NCI-H146 treated with DMSO at 0.1 percent for 48 hours (cell line): ENCODE measurements at regions not wholly inside any gene's neighbourhood (a gene's known extent, or its start where the extent isn't known, plus 50 kb on each side); places are given as distances from the start of the nearest gene placed in this dataset.

Experiments
- DNase-seq: peaks from one replicate; lab custom pipeline; 2025; ENCODE audit not compliant: unreplicated experiment; lab: John Stamatoyannopoulos, UW

DNA sequence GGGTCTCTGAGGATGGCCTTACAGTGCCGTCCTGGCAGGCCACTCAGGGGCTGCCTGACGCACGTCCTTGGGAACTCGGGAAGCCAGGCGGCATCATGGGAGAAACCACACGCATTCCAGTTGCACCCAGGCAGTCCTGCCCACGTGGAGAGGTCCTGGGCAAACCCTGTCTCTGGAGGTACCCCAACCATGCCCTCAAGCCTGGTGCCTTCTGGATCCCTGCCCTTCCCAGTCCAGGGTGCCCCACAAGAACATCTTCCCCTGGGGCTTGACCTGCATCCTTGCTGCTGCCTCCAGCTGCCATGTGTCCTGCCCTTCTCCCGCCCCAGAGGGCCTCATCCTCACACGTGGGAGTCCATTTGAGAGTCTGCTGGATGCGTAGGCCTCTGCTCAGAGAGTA is 200.3 kb upstream of the PPP2R2D start:
- no peak for DNase-seq

DNA sequence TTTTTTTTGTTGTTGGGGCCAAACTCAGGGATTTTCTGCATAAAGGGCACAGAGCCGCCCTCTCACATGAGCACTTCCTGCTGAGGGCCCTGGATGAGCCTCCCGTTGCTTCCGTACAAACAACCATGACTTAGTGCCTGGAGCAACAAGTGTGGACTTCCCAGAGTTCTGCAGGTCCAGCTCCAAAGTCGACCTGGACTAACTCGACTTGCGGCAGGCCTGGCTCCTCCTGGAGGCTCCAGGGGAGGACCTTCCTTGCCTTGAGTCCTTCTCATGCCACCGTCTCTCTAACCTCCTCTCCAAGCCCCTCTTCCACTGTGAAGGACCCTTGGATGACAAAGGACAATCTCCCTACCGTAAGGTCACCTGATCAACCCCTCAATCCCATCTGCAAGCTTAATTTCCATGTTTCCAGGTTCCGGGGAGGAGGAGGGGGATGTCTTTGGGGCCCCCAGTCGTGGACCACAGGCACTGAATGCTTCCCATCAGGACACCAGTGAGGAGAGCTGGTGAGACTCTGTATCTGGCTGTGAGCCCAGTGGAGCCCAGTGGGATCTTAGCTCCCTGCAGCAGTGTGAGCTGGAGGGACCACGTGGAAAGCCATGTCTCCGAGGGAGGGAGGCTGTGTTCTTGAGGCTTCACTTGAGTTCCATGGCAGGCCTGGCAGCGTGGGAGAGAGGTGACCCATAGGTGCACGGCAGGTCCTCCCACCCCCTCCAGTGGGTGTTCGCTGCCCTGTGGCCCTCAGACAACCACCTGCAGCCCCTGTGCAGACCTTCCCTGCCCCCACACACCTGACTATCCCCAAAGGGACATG is 199.5 kb upstream of the PPP2R2D start:
- DNase-seq: no peak

DNA sequence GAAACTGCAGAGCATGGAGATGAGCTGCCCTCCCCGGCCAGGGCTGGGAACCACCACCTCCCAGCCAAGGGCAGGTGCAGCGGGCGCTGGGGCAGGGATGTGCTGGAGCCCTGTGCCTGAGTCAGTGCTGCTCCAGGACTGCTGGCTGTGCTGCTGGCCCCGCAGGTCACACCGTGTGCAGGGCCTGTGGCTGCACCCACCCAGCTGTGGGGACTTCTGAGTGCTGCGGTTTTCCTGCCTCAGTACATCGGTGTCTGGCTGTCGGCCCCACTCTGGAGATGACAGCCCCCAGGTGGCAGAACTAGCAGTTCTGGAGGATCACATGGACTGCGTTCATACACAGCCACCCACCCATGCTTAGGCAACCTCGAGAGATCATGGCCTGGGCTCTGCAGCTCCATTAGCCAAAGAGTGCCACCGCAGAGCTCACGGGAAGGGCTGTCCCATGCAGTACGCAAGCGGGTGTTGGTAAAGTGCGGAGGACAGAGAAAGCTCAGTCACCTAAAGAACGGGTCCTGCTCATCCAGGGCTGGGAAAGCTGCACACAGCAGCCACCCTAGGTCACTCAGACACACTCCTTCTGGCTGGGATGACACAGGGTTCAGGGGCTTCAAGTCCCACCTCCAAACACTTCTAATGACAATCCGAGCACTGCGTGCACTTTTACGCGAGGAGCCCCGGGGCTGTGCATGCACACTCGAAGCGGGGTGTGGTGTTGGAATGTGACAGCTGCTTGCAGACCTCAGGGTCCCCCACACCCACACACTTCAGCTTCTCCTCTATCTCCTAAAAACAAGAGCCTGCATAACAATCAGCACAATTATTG is 198.1 kb upstream of the PPP2R2D start:
- DNase-seq: no peak

DNA sequence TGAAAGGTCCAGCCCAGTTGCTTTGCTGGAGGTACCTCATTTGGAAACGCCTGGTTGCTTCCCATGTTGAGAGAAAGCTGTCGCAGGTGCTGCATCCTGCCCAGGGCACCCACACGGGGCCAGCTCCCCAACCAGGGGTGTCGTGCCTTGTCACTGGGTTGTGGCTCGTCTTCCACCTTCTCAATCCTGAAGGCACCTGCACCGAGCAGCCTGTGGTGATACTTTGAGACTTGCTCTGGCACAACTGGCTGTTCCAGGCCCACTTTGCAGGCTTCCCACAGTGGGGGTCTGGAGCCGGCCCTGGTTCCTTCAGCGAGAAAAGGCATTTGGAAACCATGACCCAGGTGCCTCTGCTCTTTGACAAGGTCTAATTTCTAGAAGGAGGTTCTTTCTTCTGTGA is 197.3 kb upstream of the PPP2R2D start:
- DNase-seq: no peak

DNA sequence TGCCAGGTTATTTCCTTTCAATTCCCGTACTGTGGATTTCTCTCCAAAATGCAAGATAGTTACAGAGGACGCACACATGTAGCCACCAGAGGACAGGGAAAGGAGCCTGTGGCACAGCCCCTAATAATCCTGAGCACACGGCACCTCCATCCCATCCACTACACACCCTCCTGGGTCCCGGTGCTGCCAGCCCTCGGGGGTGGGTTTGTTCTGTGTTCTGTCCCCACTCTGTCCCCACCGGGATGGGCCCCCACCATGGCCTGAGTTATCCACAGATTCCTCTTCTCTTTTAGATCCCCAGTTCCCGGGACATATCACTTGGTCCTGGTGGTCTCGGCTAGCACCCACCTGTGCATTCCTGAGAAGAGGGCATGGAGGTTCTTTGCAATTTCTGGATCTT is 196.9 kb upstream of the PPP2R2D start:
- no peak for DNase-seq

DNA sequence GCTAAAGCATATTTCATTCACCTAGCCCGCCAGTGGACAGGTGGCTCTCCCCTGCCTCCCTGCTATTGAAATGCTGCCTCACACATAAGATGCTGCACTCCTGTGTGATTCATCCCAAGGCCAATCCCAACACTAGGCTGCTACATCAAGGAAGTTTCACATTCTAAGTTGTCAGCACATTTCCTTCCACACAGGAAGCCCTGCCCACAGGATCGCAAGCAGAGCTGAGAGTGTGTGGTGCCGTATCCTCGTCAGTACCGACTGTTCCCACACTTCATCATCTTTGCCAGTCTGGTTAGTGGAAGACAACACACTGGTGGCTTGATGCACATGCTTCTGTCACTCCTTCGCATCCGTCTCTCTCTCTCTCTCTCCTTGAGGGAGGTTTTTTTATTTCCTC is 194.3 kb upstream of the PPP2R2D start:
- no peak for DNase-seq

DNA sequence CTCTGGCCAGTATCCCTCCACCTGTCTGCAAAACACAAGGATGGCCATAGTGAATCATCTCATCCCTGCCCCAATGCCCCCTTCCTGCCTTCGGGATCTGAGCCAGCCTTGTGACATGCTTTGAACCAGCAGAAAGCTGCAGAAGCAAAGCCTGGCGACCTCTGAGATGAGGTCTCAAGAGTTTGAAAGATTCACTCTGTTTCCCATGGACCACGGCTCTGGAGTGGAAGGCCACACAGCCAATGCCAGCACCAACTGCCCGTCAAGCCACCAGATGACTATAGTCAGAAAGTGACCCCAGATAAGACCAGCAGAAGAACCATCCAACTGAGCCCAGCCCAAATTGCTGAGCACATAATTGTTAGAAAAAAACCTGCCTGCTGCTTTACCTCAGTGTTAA is 193.9 kb upstream of the PPP2R2D start:
- DNase-seq: no peak

DNA sequence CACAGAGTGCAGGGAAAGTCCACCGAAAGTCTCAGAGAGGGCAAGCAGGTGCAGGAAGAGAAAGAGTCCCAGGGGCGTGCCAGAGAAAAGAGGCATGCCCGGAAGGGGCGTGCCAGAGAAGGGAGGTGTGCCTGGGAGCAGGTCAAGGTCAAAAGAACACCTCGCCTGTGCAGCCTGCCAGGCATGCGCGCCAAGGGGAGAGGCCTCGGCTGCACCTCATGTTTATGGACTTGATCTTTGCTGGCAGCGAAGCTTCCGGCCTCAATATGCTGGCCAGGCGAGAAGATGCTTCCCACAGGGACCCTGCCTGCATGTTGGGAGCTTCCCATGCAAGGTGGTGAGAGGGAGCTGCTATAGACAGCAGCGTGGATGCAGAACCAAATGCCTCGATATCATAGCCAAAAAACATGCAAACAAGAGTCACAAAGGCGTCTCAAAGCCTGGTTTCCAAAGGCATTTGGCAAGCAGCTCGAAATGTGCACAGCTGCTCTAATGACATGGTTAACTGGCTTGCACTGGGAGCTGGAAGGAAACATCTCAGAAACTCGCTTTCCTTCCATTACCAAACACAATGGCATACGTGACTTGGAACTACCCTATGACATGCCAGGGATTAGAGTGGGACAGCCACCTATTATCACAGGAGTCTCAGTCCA is 192.5 kb upstream of the PPP2R2D start:
- DNase-seq: no peak

DNA sequence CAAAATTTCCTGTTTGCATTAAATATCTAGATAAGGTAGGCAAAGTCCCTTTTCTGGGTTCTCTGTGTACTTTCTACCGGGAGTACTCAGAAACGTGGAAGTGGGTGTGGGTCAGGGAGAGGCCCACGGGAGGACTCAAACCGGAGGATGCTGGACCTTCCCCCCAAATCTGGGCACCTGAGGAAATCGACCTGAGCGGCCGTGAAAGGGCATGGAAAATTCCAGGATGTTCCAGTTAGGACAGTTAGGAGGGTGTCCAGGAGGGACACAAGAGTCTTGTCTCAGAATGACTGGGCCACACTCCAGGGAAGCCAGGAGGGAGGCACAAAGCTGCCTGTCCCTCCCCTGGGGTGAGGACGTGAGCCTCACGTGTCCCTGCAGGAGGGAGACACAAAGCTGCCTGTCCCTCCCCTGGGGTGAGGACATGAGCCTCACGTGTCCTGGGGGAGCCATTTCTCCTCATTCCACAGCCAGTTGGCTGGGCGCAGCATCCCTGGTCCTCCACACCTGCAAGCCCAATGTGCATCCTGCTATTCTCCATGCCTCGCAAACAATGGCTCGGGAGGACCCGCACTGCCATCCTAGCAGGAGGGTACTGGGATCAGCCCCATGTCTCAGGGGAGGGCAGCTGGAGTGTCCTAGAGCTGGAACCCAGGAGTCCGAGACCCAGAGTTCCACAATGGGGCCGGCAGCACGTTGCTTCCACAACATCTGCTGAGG is 190.5 kb upstream of the PPP2R2D start:
- DNase-seq: no peak

DNA sequence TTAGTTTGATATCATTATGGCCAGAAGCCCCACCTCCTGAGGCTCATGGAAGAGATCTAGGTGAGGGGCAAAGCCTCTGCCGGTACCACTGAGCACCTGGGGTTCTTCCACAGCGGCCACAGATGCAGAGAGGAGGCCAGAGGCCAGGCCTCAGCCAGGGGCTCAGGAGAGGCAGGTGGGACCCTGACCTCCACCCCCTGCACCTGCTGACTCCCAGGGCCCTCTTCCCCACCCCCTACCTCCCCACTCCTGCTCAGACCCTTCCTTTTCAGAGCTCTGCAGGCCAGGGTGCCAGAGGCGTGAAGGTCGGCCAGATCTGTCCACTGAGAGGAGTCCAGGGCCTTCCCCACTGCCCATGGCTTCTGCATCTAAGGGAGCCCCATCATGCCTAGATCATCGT is 178.7 kb upstream of the PPP2R2D start:
- no peak for DNase-seq

DNA sequence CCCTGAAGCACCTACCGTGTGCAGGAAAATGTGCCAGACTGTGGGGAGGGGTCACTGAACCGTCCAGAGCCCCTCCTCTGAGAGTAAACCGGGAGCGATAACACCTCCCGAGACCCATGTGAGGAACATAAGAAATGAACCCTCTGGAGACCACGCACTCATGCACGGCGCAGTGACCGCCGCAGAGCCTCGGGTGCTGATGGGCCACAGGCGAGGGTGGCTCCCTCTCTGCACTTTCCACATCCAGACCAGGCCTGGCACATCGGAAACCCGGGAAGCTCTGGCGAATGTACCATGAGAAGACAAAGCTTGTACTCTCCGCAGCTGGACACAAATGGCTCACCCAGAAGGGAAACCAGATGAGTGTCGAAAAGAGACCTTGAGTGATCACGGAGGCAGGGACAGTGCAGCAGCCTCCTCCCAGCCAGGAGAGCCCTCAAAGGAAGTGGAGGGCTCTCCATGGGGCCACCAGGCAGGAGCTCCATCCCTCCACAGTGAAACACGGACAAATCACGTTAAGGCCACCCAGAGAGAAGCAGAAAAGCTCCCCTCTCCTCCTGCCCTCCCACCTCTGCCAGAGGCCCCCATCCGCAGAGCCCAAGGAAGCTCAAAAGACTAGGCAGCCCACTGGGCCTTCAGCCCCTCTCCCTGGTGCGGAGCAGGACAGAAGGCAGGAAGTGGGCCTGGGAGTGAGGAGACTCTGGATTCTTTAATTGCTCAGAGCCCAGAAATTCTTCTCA is 178.1 kb upstream of the PPP2R2D start:
- no peak for DNase-seq

DNA sequence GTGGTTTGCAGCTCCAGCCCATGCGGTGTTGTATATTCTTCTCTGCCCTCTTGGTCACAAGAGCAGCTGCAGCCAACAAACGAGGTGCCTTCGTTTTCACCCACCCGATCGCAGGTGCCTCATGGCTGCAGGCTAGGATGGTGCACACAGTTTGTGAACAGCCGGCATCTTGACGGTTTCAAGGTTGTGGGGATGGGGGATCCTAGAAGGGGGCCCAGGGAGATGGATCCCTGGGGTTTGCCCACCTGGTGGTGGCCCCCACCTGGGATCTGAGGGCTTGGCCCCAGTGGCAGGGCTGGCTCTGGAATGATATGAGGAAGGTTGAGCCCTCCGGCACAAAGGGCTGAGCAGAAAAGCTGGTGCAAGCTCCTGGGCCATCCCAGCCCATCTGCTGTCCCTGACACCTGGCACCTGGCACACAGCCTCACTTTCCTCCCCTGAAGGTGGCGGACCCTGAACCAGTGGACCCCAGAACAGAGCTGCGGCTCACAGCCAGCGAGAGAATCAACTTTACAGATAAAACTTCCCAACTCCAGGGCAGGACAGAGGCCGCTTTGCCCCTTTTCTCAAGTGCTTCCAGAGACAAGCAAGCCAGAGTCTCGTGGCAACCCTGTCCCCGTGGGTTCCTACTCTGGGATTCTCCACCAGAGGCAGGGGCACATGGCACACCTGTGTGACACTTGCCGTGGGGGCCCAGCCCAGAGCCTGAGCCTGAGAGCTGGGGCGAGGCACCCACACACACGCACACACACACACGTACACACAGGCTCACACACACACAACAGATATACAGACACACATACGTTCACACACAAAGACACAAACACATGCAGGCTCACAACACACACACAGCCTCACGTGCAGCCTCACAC is 177.3 kb upstream of the PPP2R2D start:
- DNase-seq: no peak

DNA sequence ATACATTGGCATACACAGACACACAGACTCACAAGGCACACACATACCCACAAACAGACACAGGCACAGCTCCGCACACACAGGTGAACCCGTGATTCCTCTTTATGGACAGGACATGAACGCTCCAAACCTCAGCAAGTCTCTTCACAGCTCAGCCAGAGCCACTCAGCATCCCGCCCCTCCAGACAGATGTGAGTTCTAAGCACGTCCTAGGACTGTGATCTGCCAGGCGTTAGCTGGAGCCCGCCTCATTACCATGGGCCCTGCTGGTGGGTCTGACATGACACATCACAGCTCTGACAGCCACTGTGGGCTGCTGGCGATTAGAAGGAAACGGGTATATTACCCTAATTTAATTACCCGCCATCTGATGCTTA is 176.7 kb upstream of the PPP2R2D start:
- DNase-seq: no peak

DNA sequence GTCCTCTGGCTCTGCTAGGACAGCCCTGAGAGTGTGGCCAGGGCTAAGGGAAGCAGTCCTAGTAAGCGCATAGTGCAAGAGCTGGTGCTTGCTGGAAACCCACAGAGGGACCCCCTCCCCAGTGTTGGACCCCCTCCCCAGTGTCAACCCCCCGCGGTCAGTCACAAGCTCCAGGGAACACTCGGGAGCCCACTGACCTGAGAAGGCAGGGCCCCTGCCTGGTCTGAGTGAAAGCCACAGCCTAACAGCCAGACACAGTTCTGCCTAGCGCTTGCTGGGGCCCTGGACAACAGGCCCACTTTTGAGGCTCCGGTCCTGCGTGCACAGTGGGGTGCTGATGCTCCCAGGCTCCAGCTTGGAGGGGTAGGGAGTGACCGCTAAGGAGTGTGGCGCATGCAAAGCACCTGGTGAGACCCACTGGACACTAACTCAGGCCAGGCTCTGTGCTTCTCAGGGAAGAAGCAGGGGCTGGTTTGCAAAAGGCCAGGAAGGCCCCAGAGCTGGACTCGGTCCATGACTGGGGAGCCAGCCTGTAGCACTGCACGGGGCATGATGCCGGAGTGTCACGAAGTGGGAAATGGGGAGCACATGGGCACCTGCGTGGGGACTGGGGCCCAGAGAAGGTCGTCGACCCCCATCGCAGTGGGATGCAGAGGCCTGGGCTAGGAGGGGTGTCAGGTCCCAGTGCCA is 175.8 kb upstream of the PPP2R2D start:
- DNase-seq: no peak

DNA sequence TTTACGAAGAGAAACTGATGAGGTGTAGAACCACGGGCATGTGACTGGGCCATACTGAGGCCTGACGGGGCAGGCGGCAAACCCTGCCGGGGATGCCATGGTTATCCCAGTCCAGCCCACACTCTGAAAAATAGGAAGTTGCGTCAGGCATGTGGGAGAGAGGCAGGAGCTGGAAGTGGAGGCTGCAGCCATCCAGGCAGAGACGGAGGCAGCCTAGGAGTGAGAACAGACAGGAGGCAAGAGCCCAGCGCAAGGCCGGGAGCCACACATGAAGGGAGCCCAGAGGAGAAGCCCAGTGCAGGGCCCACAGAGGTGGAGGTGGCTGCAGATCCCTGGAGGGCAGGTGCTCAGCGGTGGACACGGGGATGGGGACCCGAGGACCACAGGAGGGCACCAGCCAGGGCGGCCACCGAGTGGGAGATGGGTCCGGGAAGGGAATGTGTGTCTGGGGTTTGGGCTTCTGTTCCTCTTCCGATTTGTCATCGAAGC is 175.2 kb upstream of the PPP2R2D start:
- DNase-seq: no peak

DNA sequence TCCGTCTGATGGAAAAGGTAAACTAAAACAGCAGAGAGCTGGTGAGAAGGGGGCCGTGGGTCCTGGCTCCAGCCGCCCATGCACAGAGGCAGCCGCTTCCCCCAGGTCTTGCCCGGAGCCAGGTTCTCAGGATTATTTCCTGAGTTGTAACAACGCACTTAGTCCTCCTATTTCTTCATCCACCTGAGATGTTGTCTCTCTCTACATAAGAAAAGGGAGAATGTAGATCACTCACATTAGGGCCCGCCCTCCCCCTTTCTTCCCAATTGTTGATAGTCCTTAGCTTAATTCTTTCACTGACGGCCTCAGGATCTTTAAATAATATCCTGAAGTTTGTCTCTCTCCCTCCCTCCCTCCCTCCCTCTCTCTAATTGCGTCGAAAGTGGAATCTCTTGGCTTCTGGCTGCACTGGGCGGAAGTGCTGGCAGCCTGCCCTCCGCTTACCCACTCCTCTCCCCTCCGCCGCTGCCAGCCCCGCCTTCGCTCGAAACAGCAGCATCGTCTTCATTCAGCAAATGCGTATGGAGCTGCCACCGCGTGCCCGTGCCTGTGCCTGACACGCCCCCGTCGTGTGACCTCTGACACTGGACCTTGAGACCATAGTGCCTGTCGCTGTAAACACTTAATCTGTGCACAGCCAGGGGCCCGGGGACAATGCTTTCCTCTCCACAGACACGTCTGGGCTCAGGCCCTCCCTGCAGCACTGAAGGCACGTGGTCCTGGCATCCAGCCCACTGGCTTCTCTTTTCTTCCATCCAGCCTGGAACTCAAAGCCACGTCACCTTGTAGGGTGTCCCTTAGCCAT is 174.5 kb upstream of the PPP2R2D start:
- DNase-seq: no peak

DNA sequence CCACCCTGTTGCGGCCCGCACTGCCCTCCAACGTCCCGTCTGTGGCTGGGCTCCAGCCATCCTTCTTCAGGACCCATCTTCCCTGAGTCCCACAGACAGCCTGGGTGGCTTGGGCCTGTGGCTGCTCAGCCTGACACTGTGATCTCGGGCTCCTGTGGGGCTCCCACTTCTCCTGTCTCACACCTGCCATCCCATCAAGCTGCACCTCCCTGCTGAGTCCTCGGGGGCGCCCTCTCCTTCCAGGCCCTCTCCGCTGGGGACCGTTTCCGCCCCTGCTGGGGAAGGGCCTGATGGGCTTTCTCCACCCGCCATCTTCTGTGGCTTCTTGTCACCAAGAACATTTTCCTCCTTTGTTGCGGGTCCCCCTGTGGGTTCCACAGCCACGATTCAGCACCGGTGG is 173.8 kb upstream of the PPP2R2D start:
- DNase-seq: no peak

DNA sequence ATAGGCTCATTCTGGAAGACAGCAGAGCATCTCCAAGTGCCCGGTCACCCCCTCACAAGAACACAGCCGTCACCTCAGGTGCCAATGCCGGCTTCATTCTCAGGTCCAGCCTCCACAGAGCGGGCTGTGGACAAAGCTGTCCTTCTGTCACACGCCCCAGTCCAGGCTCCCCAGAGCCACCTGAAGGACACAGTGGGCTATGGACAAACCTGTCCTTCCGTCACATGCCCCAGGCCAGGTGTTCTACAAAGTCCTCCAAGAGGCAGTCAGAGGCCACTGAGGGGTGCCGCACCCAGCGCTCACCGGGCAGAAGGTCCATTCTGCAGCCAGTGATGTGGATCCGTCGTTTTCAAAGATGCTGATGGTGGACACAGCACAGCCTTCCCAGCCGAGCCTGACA is 173.2 kb upstream of the PPP2R2D start:
- DNase-seq: no peak
